Psoas muscle (tissue), 7 donors: ENCODE measurements at regions not wholly inside any gene's neighbourhood (a gene's known extent, or its start where the extent isn't known, plus 50 kb on each side); places are given as distances from the start of the nearest gene placed in this dataset.

ENCODE experiments used
- ATAC-seq, 4 donors: fragments of 200-7000 bp; cut with Tn5 transposase; one replicate each; pipeline ENCODE4 v1.9.1; 2020; ENCODE audit warnings: moderate library complexity in 3 of 4, mild to moderate bottlenecking in 2 of 4
- DNase-seq, 2 donors: peaks; one replicate each; pipeline ENCODE4 v3.0.0-alpha.2; 2020
- H3K27ac ChIP-seq: fragments of 200-600 bp; one replicate; pipeline ENCODE4 v1.8.0; 2022
- H3K27me3 ChIP-seq, 3 donors: fragments of 200-600 bp in 1 of 3; one replicate each; pipeline versions ENCODE4 v1.6.1 to v1.8.0; 2013 to 2022; ENCODE audit warnings: low read length in 2 of 3, mild to moderate bottlenecking in 2 of 3, moderate library complexity in 1 of 3; ENCODE audit not compliant: insufficient read depth in 3 of 3
- H3K36me3 ChIP-seq, 2 donors: fragments of 200-600 bp in 1 of 2; one replicate each; pipeline versions ENCODE4 v1.6.1 to v1.8.0; 2013 to 2022; ENCODE audit warnings: low read depth in 1 of 2, mild to moderate bottlenecking in 1 of 2, moderate library complexity in 1 of 2; ENCODE audit not compliant: insufficient read depth in 1 of 2
- H3K4me1 ChIP-seq: fragments of 200-600 bp; one replicate; pipeline ENCODE4 v1.8.0; 2022
- H3K4me3 ChIP-seq: fragments of 200-600 bp; one replicate; pipeline ENCODE4 v1.8.0; 2022; ENCODE audit warnings: mild to moderate bottlenecking
- H3K9me3 ChIP-seq: fragments of 200-600 bp; one replicate; pipeline ENCODE4 v1.8.0; 2022
- WGBS, 3 donors: extraction: QIAGEN DNeasy Blood & Tissue Kit; methylation state at CpG; one replicate each; pipeline versions ENCODE4 v1.1.6 to v1.1.7; 2013; 5-methylcytosine and 5-hydroxymethylcytosine counted together
- intact Hi-C, 2 donors: fragments of 100-400 bp; cut with DNase I; formaldehyde crosslinking; loops; one replicate each; pipeline versions ENCODE4 v1.11.0 to v1.14.2; 2022
- TF ChIP-seq, protein P1 (sequence below): fragments of 200-600 bp; IDR thresholded peaks from one replicate; pipeline ENCODE4 v1.8.0; 2022; ENCODE audit warnings: antibody characterized with exemption
- donor health status: healthy with polysubstance abuse.
- donor health status: DM: no; HTN: no; CAD: no; lungs with moderate emphysema.
- donor health status: Bipolar disorder and iron deficiency.
- donor health status: healthy.
- donor health status: DM: yes; HTN: yes; CAD: no.
- donor health status: DM: no; HTN: no; CAD: no.
- donor health status: DM: yes; HTN: yes; CAD: no.

DNA sequence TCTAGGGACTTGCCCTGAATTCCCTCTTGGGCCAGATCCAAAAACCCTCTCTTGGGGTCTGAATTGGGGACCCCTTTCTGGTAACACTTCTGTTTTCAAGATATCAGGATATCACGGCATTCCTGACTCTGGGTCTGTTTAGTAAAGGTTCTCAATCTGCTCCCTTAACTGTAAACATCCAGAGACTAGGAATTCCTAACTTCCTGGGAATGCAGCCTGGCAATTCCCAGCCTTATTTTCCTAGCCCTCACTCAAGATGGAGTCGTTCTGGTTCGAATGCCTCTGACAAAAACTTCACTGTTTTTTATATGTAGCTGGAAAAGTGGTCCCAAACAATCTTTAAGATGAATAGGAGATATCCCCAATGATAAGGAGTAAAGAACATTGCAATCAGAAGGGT is 141.6 kb upstream of the XYLT1 start:
- TF ChIP-seq, protein P1, sequence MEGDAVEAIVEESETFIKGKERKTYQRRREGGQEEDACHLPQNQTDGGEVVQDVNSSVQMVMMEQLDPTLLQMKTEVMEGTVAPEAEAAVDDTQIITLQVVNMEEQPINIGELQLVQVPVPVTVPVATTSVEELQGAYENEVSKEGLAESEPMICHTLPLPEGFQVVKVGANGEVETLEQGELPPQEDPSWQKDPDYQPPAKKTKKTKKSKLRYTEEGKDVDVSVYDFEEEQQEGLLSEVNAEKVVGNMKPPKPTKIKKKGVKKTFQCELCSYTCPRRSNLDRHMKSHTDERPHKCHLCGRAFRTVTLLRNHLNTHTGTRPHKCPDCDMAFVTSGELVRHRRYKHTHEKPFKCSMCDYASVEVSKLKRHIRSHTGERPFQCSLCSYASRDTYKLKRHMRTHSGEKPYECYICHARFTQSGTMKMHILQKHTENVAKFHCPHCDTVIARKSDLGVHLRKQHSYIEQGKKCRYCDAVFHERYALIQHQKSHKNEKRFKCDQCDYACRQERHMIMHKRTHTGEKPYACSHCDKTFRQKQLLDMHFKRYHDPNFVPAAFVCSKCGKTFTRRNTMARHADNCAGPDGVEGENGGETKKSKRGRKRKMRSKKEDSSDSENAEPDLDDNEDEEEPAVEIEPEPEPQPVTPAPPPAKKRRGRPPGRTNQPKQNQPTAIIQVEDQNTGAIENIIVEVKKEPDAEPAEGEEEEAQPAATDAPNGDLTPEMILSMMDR = no peak
- 65 to 78% (median 67%) methylated on average over 3 of the region's 3 CpGs for WGBS, 3 donors
- intact Hi-C loops = no loop called here
- Histone ChIP-seq H3K27me3 (peaks cover 0 to 3% (median 0%) of the 10 kb centered on the region in 3 donors), H3K9me3 (no peaks in the 10 kb centered on the region), H3K4me1 (no peaks in the 10 kb centered on the region), H3K4me3 (no peak overlapping the region), H3K27ac (no peak overlapping the region), H3K36me3 (no peaks in the 10 kb centered on the region)
- no peak for DNase-seq
- no peak for ATAC-seq

DNA sequence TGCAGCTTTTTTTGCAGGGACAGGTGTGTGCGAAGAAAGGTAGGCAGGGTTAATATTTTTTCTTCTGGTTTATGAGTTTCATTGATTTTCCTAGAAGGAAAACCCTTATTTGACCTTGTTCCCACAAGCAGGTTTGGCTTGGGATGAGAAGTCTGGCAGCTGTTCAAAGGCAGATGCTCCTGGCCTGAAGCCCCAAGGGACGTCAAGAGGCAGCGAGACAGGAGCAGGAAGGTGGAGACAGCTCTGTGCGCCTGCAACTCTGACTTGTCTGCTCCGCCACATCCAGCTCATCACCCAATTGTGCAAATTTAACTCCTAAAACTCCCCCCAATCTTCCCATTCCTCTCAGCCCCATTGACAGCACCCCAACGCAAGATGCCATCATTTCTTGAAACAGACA is 136.8 kb upstream of the XYLT1 start:
- 54 to 63% (median 56%) methylated on average over 6 of the region's 6 CpGs for WGBS, 3 donors
- Histone ChIP-seq H3K36me3 (no peaks in the 10 kb centered on the region), H3K4me3 (no peak overlapping the region), H3K27me3 (peaks cover 0 to 3% (median 0%) of the 10 kb centered on the region in 3 donors), H3K9me3 (no peaks in the 10 kb centered on the region), H3K27ac (no peak overlapping the region), H3K4me1 (no peaks in the 10 kb centered on the region)
- ATAC-seq (no peak), DNase-seq (no peak)
- TF ChIP-seq, protein P1 = no peak
- intact Hi-C loops = no loop called here

DNA sequence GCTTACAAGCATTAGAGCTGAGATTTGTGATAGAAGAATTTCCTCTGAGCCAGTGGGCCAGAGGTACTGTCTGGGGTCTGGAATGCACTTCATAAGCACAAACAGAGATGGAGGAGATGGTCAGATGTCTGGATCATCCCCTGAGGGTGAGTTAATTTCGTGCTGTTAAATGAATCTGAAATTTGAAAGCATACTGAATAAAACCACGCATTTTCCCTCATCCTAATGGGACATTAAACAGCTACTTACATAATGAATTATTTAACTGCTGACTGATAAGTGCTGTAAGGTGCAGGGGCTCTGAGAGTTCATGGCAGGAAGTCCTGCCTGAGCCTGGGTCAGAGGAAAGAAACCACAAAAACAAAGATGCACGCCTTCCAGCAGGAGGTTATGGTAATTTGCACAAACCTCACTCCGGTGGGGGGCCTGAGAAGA is 136.3 kb upstream of the XYLT1 start:
- Histone ChIP-seq H3K4me3 (no peak overlapping the region), H3K36me3 (no peaks in the 10 kb centered on the region), H3K27me3 (peaks cover 0 to 2% (median 0%) of the 10 kb centered on the region in 3 donors), H3K4me1 (no peaks in the 10 kb centered on the region), H3K9me3 (no peaks in the 10 kb centered on the region), H3K27ac (no peak overlapping the region)
- intact Hi-C loops = no loop called here
- DNase-seq (no peak), ATAC-seq (no peak)
- TF ChIP-seq, protein P1 = no peak
- WGBS, 3 donors = 19 to 23% (median 21%) methylated on average over 4 of the region's 4 CpGs

DNA sequence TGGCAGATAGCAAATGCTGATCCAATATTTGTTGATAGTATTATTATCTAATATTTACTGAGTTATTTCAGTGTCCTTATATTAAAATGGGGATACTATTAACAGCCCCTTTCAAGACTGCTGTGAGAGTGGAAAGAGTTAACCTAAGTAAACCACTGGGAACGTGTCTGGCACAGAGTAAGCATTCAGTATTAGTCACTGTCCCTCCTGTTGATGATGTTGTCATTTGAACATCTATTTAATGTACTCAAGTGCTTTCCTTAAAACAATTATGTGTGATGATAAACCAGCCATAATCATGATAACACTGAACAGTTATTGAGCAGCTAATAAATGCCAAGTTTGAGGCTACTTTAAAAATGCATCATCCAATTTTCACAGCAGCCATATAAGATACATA is 135.7 kb upstream of the XYLT1 start:
- intact Hi-C loops = no loop called here
- no peak overlapping the region for H3K4me3 ChIP-seq
- H3K9me3 ChIP-seq = no peaks in the 10 kb centered on the region
- DNase-seq (no peak), ATAC-seq (no peak)
- TF ChIP-seq, protein P1 = no peak
- H3K27ac ChIP-seq = no peak overlapping the region
- peaks cover 0 to 2% (median 0%) of the 10 kb centered on the region in 3 donors for H3K27me3 ChIP-seq
- H3K36me3 ChIP-seq = no peaks in the 10 kb centered on the region
- H3K4me1 ChIP-seq = no peaks in the 10 kb centered on the region
- WGBS, 3 donors = 0 to 12% (median 6%) methylated on average over 1 of the region's 1 CpG

DNA sequence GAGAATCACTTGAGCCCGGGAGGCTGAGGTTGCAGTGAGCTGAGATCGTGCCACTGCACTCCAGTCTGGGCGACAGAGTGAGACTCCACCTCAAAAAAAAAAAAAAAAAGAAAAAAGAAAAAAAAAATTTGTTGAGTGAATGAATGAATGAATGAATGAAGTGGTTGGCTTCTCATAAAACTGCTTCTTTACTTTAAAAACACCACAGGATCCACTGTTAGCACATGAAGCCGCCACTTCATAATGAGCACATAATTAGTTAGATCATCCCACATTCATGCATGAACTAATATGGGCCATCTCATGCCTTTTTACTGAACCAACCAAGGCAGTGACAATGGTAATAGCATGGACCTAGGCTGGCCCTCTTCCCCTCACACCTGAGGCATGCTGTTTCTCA is 135.0 kb upstream of the XYLT1 start:
- intact Hi-C loops = no loop called here
- WGBS, 3 donors = 88 to 90% (median 89%) methylated on average over 4 of the region's 4 CpGs
- Histone ChIP-seq H3K36me3 (no peaks in the 10 kb centered on the region), H3K9me3 (no peaks in the 10 kb centered on the region), H3K27ac (no peak overlapping the region), H3K4me3 (no peak overlapping the region), H3K4me1 (no peaks in the 10 kb centered on the region), H3K27me3 (peaks cover 0 to 2% (median 0%) of the 10 kb centered on the region in 3 donors)
- DNase-seq (no peak), ATAC-seq (no peak)
- TF ChIP-seq, protein P1 = no peak
